ENCODE measurements at regions not wholly inside any gene's neighbourhood (a gene's known extent, or its start where the extent isn't known, plus 50 kb on each side); places are given as distances from the start of the nearest gene placed in this dataset.
A peak's percentile ranks its signal among the peaks of the same experiment; 100 is the strongest.

- H3K18ac ChIP-seq (ENCODE audit: extremely low read depth, low read length), result no peak overlapping the region
- WGBS, 2 experiments (ENCODE audit: extremely low coverage in 1 of 2, insufficient coverage in 1 of 2, insufficient read length in 1 of 2, insufficient replicate concordance in 2 of 2, low coverage in 1 of 2, low lambda C conversion rate in 2 of 2, missing lambda C conversion rate in 1 of 2), result 95% methylated on average over 5 of the region's 5 CpGs; no CpG with 5 or more reads in 1 of the 2 experiments
- H3K36me3 ChIP-seq (ENCODE audit: control insufficient read depth in 2 of 4, insufficient read depth in 4 of 4, low read length in 3 of 4), result no peaks in the 10 kb centered on the region
- POLR2A ChIA-PET (ENCODE audit: partially characterized antibody), result no interaction called here
- no peak overlapping the region for H2BK12ac ChIP-seq (ENCODE audit: low read depth, low read length)
- DNase-seq (ENCODE audit: low read depth in 1 of 2, low spot score in 2 of 2) (no peak), FAIRE-seq (no peak)
- no peak overlapping the region for H2BK20ac ChIP-seq (ENCODE audit: low read length)
- 0 out of 2 replicates have a peak overlapping the region, but pooled peaks have one; percentile 34 for H2AFZ ChIP-seq (ENCODE audit: low read length)
- no peak overlapping the region for H3K27ac ChIP-seq (ENCODE audit: low read depth, low read length)
- no peak overlapping the region for H2BK120ac ChIP-seq (replicated peaks; ENCODE audit: low read depth, low read length)
- H3K27me3 ChIP-seq (replicated peaks in 1 of 4; ENCODE audit: control insufficient read depth in 3 of 4, extremely low read depth in 1 of 4, insufficient read depth in 3 of 4, low read length in 3 of 4), result no peaks in the 10 kb centered on the region
- no peak overlapping the region for H3K14ac ChIP-seq (ENCODE audit: insufficient read length)
- H2AK5ac ChIP-seq (ENCODE audit: low read depth, low read length), result no peak overlapping the region
- H3K9ac ChIP-seq (replicated peaks in 1 of 4; ENCODE audit: extremely low read depth in 1 of 4, low read depth in 3 of 4, low read length in 3 of 4), result no peak overlapping the region
- no peak overlapping the region for H4K91ac ChIP-seq (replicated peaks; ENCODE audit: insufficient read length, low read length)
- H2BK15ac ChIP-seq (ENCODE audit: low read length), result no peak overlapping the region
- CTCF ChIA-PET (ENCODE audit: partially characterized antibody), result no interaction called here
- no peaks in the 10 kb centered on the region for H3K79me1 ChIP-seq (ENCODE audit: low read depth, low read length)
- no peak overlapping the region for H3K56ac ChIP-seq (replicated peaks; ENCODE audit: insufficient read length, low read depth, low read length)
- no peaks in the 10 kb centered on the region for H3K23me2 ChIP-seq (ENCODE audit: low read depth, low read length)
- H3K9me3 ChIP-seq (ENCODE audit: insufficient read depth in 2 of 2, low read depth in 1 of 2, low read length in 1 of 2), result no peaks in the 10 kb centered on the region
- H4K8ac ChIP-seq (ENCODE audit: extremely low read depth, insufficient read depth, low read length), result no peak overlapping the region
- no peak overlapping the region for H3K23ac ChIP-seq (ENCODE audit: insufficient read length)
- H3K4ac ChIP-seq (replicated peaks; ENCODE audit: insufficient read length, low read depth, low read length), result no peak overlapping the region
- no peaks in the 10 kb centered on the region for H4K20me1 ChIP-seq (replicated peaks in 1 of 2; ENCODE audit: control insufficient read depth in 1 of 2, insufficient read depth in 2 of 2, low read length in 2 of 2)
- H3K4me2 ChIP-seq (ENCODE audit: insufficient read depth in 1 of 2, low read depth in 2 of 2, low read length in 2 of 2), result no peak overlapping the region
- no peak overlapping the region for H3K4me3 ChIP-seq (ENCODE audit: extremely low read depth in 1 of 4, insufficient read depth in 2 of 4, low read depth in 3 of 4, low read length in 4 of 4)
- no peak for TF ChIP-seq RXRA (IDR thresholded peaks at IDR 0.05; ENCODE audit: insufficient read depth, low read depth, low read length)
- TF ChIP-seq CBX5 (IDR thresholded peaks at IDR 0.05; ENCODE audit: low read depth, low read length), result no peak
- no peak for TF ChIP-seq BRCA1 (IDR thresholded peaks at IDR 0.05; ENCODE audit: low read depth, low read length)
- no peak for TF ChIP-seq CREB1 (IDR thresholded peaks at IDR 0.05)
- no peak for TF ChIP-seq ASH2L (IDR thresholded peaks at IDR 0.05; ENCODE audit: low read length)
- TF ChIP-seq SUZ12 (IDR thresholded peaks at IDR 0.05; ENCODE audit: low read length), result no peak
- no peak for TF ChIP-seq POLR2A (IDR thresholded peaks at IDR 0.05; ENCODE audit: control extremely low read depth in 1 of 2, low read depth in 2 of 2, low read length in 2 of 2)
- no peak for TF ChIP-seq BCL11A (IDR thresholded peaks at IDR 0.05; ENCODE audit: low read depth in 2 of 2, low read length in 2 of 2)
- no peak for TF ChIP-seq ATF2 (IDR thresholded peaks at IDR 0.05; ENCODE audit: low read length)
- H2BK5ac ChIP-seq (ENCODE audit: low read depth, low read length), result no peak overlapping the region
- no peaks in the 10 kb centered on the region for H3K79me2 ChIP-seq (ENCODE audit: control insufficient read depth in 1 of 2, insufficient read depth in 2 of 2, low read length in 2 of 2)
- no peak overlapping the region for H4K5ac ChIP-seq (ENCODE audit: insufficient read length, low read depth, low read length)
- peaks cover 0 to 7% (median 2%) of the 10 kb centered on the region in 4 experiments; a peak in 3 of 7 replicates for H3K4me1 ChIP-seq (replicated peaks in 1 of 4; ENCODE audit: control insufficient read depth in 3 of 4, insufficient read depth in 4 of 4, low read length in 3 of 4)
Measured at GRCh38 chr6:102352552-102352951, 959.0 kb downstream of the GRIK2 start.

Data from H1 (cell line).